GM12892 (cell line): ENCODE measurements at regions not wholly inside any gene's neighbourhood (a gene's known extent, or its start where the extent isn't known, plus 50 kb on each side); places are given as distances from the start of the nearest gene placed in this dataset.

Experiments used
- DNase-seq: peaks from one replicate; pipeline ENCODE4 v3.0.0; 2011; ENCODE audit not compliant: insufficient read length
- FAIRE-seq: peaks from 2 replicates; lab custom pipeline; 2011; peaks lifted over from hg19 to GRCh38; lab: Jason Lieb, UNC
- POLR2A ChIP-seq: IDR thresholded peaks from 2 replicates; pipeline ENCODE4 v1.6.1; 2011; ENCODE audit warnings: low read depth, low read length, control low read depth
- POLR2AphosphoS5 ChIP-seq: IDR thresholded peaks from 2 replicates; pipeline ENCODE4 v1.6.1; 2011; ENCODE audit warnings: low read depth, low read length, control low read depth
- TAF1 ChIP-seq: IDR thresholded peaks from 2 replicates; pipeline ENCODE4 v1.6.1; 2011; ENCODE audit warnings: low read depth, mild to moderate bottlenecking, control low read depth, low read length, borderline replicate concordance

DNA sequence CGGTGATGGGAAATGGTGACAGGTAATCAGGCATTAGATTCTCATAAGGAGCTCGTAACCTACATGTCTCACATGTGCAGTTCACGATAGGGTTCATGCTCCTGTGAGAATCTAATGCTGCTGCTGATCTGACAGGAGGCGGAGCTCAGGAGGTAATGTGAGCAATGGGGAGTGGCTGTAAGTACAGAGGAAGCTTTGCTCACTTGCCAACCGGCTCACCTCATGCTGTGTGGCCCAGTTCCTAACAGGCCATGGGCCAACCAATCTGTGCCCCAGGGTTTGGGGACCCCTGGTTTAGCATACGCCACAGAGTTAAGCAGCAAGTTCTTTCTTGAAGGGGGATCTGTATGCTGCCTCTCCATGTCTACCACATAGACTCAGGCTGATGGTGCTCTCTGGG, 133.1 kb downstream of the IQUB start:
- FAIRE-seq, result no peak
- no peak for DNase-seq
- TF ChIP-seq POLR2AphosphoS5, result no peak
- TF ChIP-seq POLR2A, result no peak
- TF ChIP-seq TAF1, result no peak

DNA sequence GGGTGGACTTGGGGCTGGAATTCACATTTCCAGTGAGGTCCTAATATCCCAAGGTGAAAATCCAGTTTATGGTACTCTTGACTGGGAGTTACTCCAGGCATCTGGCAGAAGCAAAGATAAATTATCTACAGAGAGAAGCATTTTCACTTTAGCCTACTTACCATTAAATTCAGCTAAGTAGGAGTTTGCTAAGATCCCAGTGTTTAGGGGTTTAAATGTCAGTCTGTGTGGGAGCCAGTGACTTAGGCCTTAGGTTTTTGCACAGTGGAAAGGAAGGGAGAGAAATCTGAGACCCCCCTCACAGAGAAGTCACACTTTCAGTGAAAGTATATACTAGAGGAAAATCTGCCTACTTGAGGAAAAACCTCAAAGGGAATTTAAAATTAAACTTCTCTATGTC, 134.2 kb downstream of the IQUB start:
- TF ChIP-seq POLR2A (no peak), TAF1 (no peak), POLR2AphosphoS5 (no peak)
- DNase-seq, result no peak
- no peak for FAIRE-seq

- DNase-seq (no peak), FAIRE-seq (no peak)
- TF ChIP-seq POLR2AphosphoS5, result no peak
- no peak for TF ChIP-seq TAF1
- no peak for TF ChIP-seq POLR2A
Observed at GRCh38 chr7:123398921-123399320, 135.5 kb downstream of the IQUB start.

GRCh38 chr7:123397746-123398338, 136.6 kb downstream of the IQUB start:
- TF ChIP-seq TAF1 (no peak), POLR2A (no peak), POLR2AphosphoS5 (no peak)
- DNase-seq (no peak), FAIRE-seq (no peak)

DNA sequence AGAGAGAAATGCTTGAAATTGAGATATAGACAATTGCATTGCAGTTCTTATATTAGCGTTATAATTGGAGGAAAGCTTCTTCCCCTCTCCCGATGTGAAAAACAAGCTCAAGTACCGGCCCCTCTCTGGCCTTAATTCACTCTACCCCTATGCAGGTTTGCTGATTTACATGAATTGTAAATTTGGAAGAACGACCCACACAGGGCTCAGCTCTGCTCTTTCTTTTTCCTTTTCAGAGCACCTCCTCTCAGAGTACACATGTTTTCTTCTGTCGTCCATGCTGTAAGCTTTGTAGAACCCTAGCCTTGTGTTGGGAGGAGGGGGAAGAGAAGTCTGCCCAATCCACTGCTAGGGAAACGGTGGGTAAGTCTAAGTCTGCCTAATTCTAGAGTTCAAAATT, 140.8 kb downstream of the IQUB start:
- TF ChIP-seq TAF1 (no peak), POLR2A (no peak), POLR2AphosphoS5 (no peak)
- FAIRE-seq (no peak), DNase-seq (no peak)

DNA sequence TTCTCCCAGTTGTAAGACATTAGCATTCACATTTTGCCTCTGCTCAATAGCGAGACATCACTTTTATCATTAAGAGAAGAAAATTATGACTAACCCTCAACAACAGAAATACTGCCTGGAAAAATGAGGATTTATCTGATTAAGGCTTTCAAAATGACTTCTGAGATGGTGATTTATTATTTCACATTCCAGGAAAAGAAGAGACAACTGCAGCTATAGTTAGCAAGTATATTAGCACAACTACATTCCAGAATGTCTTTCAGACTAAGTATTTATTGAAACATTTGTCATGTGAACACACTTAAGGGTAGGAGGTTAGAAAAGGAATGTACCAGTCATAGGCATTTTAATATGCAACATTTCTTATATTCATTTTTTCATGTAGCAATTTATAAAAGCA, 162.0 kb downstream of the IQUB start:
- TF ChIP-seq TAF1 (no peak), POLR2A (no peak), POLR2AphosphoS5 (no peak)
- no peak for FAIRE-seq
- no peak for DNase-seq

GRCh38 chr7:123367484-123368122, 166.8 kb downstream of the IQUB start:
- peak; percentile 81 for FAIRE-seq
- peak; percentile 9 for DNase-seq
- TF ChIP-seq TAF1 (no peak), POLR2AphosphoS5 (no peak), POLR2A (no peak)

- no peak for TF ChIP-seq POLR2A
- TF ChIP-seq POLR2AphosphoS5, result no peak
- TF ChIP-seq TAF1, result no peak
- FAIRE-seq (no peak), DNase-seq (no peak)
Observed at GRCh38 chr7:123367031-123367430, 167.3 kb upstream of the SLC13A1 start.

GRCh38 chr7:123366626-123367025, 166.9 kb upstream of the SLC13A1 start:
- DNase-seq, result no peak
- TF ChIP-seq POLR2A, result no peak
- no peak for TF ChIP-seq POLR2AphosphoS5
- no peak for TF ChIP-seq TAF1

DNA sequence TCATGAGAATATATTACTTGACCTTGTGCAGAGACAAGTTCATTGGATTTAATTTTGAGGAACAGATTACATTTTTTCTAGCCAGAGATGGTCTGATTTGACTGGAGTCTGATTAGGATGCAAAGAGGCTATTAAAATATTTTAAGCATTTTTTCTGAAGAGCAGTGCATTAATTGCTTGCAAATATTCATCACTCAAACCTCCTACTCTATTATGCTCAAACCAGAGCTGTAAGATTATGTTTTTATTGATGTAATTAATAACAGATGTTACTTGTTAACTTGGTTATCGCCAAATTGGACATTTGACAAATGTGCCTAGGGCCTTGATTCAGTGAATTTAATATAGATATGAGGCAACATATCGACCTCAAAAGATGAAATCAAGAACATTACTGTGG, 160.9 kb upstream of the SLC13A1 start:
- no peak for FAIRE-seq
- DNase-seq, result no peak
- TF ChIP-seq TAF1, result no peak
- no peak for TF ChIP-seq POLR2A
- no peak for TF ChIP-seq POLR2AphosphoS5

More at GRCh38 chr7:123366626-123367025, 166.9 kb upstream of the SLC13A1 start:
- FAIRE-seq, result no peak

DNA sequence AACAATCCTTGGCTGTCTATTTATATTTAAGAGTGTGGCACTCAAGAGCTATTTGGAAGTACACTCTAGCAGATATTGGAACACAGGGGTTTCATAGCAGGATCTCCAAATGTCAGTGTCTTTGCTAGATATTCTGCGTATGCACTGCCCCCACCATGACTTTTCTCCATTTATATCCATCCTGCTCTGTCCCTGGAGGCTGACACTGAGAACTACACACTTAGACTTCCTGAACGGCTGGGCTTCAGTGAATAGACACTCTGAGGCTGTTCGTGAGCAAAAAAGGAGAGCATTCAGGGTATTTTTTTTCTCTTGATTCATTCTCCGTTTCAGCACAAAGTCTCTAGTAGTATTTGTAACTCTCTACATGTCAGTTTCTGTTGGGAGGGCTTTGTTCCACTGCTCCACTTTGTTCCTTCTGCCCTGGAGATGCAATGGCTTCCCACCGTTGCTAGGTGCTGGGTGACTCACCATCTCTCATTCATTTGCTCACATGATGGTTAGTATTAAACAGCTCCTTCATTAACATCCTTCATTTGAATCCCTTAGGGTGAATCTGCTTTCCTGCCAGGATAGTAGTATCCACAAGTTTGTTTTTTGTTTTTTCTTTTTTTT, 155.9 kb upstream of the SLC13A1 start:
- DNase-seq (no peak), FAIRE-seq (no peak)
- TF ChIP-seq POLR2AphosphoS5, result no peak
- TF ChIP-seq TAF1, result no peak
- TF ChIP-seq POLR2A, result no peak

DNA sequence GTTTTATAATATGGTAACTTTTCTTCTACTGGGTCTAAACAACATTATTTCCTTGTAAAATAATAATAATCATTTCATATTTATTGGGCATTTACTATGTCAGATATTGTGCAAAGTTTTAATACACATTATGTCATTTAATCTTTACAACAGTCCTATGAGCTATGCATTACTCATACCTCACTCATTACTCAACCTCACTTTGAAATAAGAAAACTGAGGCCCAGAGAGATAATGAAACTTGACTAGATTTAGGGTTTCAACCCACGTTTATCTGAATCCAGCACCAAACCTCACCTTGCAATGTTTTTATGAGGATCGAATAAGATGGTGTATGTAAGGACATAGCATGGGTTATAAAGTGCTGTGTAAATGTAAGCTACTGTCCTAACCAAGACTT, 153.2 kb upstream of the SLC13A1 start:
- DNase-seq, result no peak
- no peak for FAIRE-seq
- no peak for TF ChIP-seq POLR2A
- TF ChIP-seq TAF1, result no peak
- no peak for TF ChIP-seq POLR2AphosphoS5
